ENCODE measurements at regions not wholly inside any gene's neighbourhood (a gene's known extent, or its start where the extent isn't known, plus 50 kb on each side); places are given as distances from the start of the nearest gene placed in this dataset.

GRCh38 chr5:180439911-180440769 is 54.0 kb upstream of the CNOT6 start:
- DNase-seq, result no peak
- ATAC-seq, result no peak
- Mint-ChIP-seq H3K27ac (no peak overlapping the region), H3K4me1 (no peaks in the 10 kb centered on the region), H3K27me3 (peaks cover 8% of the 10 kb centered on the region), H3K9me3 (ENCODE audit: low read depth) (peaks cover 2% of the 10 kb centered on the region), H3K36me3 (no peaks in the 10 kb centered on the region), H3K4me3 (no peak overlapping the region)
- CTCF ChIA-PET, result no interaction called here

GRCh38 chr5:180441564-180442051 is 52.6 kb upstream of the CNOT6 start:
- no peaks in the 10 kb centered on the region for H3K36me3 Mint-ChIP-seq

More at GRCh38 chr5:180441564-180442051, 52.6 kb upstream of the CNOT6 start:
- Mint-ChIP-seq H3K9me3 (ENCODE audit: low read depth) (peaks cover 2% of the 10 kb centered on the region), H3K27ac (no peak overlapping the region), H3K27me3 (peaks cover 9% of the 10 kb centered on the region), H3K4me1 (no peaks in the 10 kb centered on the region), H3K4me3 (no peak overlapping the region)
- CTCF ChIA-PET, result no interaction called here
- DNase-seq, result no peak
- no peak for ATAC-seq
